ENCODE measurements at regions not wholly inside any gene's neighbourhood (a gene's known extent, or its start where the extent isn't known, plus 50 kb on each side); places are given as distances from the start of the nearest gene placed in this dataset.
A peak's percentile ranks its signal among the peaks of the same experiment; 100 is the strongest.

GRCh38 chr16:85557083-85557970 is 55.8 kb upstream of the GSE1 start:
- H3K4me1 ChIP-seq, result peaks cover 51 to 55% of the 10 kb centered on the region in 2 donors
- H3K27ac ChIP-seq, result peak overlapping the region; percentile 84 to 96 (median 96)
- no peaks in the 10 kb centered on the region for H3K9me3 ChIP-seq
- DNase-seq, result peak; percentile 54 to 58
- intact Hi-C loops (cut with DNase I), result loop anchor here (5.0 to 10.0 kb wide), 2 partner anchors 95 to 133 kb away; no protein-coding TSS in a partner anchor
- TF ChIP-seq CTCF (IDR thresholded peaks at IDR 0.05) (peak in 2 of 6 experiments; percentile 22 to 59), POLR2A (IDR thresholded peaks at IDR 0.05) (peak in 1 of 2 donors; percentile 19)
- peak overlapping the region in 2 of 3 donors; percentile 18 to 70 for H3K4me3 ChIP-seq (replicated peaks in 1 of 3)
- WGBS, 2 donors, result 4 to 5% methylated on average over 22 of the region's 22 CpGs
- H3K27me3 ChIP-seq, result no peaks in the 10 kb centered on the region
- H3K36me3 ChIP-seq, result no peaks in the 10 kb centered on the region

- intact Hi-C loops (cut with DNase I), result loop anchor here (5.0 to 10.0 kb wide), 2 partner anchors 96 to 133 kb away; no protein-coding TSS in a partner anchor
- DNase-seq, result peak; percentile 79 to 81
- Histone ChIP-seq H3K27ac (peak overlapping the region; percentile 84 to 96 (median 96)), H3K36me3 (no peaks in the 10 kb centered on the region), H3K27me3 (no peaks in the 10 kb centered on the region), H3K9me3 (no peaks in the 10 kb centered on the region), H3K4me1 (peaks cover 59 to 63% of the 10 kb centered on the region in 2 donors), H3K4me3 (replicated peaks in 1 of 3) (peak overlapping the region in 1 of 3 donors; percentile 19)
- 5 to 13% methylated on average over 13 of the region's 13 CpGs for WGBS, 2 donors
- TF ChIP-seq CTCF (IDR thresholded peaks at IDR 0.05) (no peak), POLR2A (IDR thresholded peaks at IDR 0.05) (peak in 1 of 2 donors; percentile 83)
Observed at GRCh38 chr16:85557971-85558657, 55.0 kb upstream of the GSE1 start.

- no peaks in the 10 kb centered on the region for H3K27me3 ChIP-seq
- H3K36me3 ChIP-seq, result no peaks in the 10 kb centered on the region
- intact Hi-C loops (cut with DNase I), result loop anchor here (5.0 kb wide), 1 partner anchor 51 kb away; the partner anchor contains the start of gene GSE1
- 88 to 94% methylated on average over 7 of the region's 7 CpGs for WGBS, 2 donors
- peaks cover 68 to 79% of the 10 kb centered on the region in 2 donors for H3K4me1 ChIP-seq
- H3K9me3 ChIP-seq, result no peaks in the 10 kb centered on the region
- DNase-seq, result no peak
- TF ChIP-seq POLR2A (IDR thresholded peaks at IDR 0.05) (no peak), CTCF (IDR thresholded peaks at IDR 0.05) (no peak)
- no peak overlapping the region for H3K4me3 ChIP-seq (replicated peaks in 1 of 3)
- H3K27ac ChIP-seq, result peak overlapping the region; percentile 92 to 95 (median 94)
Observed at GRCh38 chr16:85560932-85561247, 52.2 kb upstream of the GSE1 start.

- H3K27ac ChIP-seq, result peak overlapping the region; percentile 92 to 95 (median 94)
- intact Hi-C loops (cut with DNase I), result loop anchor here (5.0 kb wide), 1 partner anchor 51 kb away; the partner anchor contains the start of gene GSE1
- TF ChIP-seq POLR2A (IDR thresholded peaks at IDR 0.05) (no peak), CTCF (IDR thresholded peaks at IDR 0.05) (no peak)
- DNase-seq, result no peak
- 71 to 78% methylated on average over 11 to 20 of the region's 24 CpGs for WGBS, 2 donors
- peaks cover 68 to 79% of the 10 kb centered on the region in 2 donors for H3K4me1 ChIP-seq
- no peak overlapping the region for H3K4me3 ChIP-seq (replicated peaks in 1 of 3)
- no peaks in the 10 kb centered on the region for H3K27me3 ChIP-seq
- H3K36me3 ChIP-seq, result no peaks in the 10 kb centered on the region
- no peaks in the 10 kb centered on the region for H3K9me3 ChIP-seq
Observed at GRCh38 chr16:85561248-85562092, 51.7 kb upstream of the GSE1 start.

All from thyroid gland (tissue), 4 donors.